ENCODE measurements at regions not wholly inside any gene's neighbourhood (a gene's known extent, or its start where the extent isn't known, plus 50 kb on each side); places are given as distances from the start of the nearest gene placed in this dataset.
"Not testable (repeated sequence)": the region's sequence is repeated elsewhere in the genome, so short reads cannot be mapped to it uniquely, and the experiment has no call there.

GRCh38 chr13:22893777-22894176, 287.0 kb upstream of the SGCG start:
- Histone ChIP-seq H3K4me1 (ENCODE audit: control insufficient read depth in 2 of 2, insufficient read depth in 2 of 2, low read length in 2 of 2) (no peaks in the 10 kb centered on the region), H2AFZ (ENCODE audit: insufficient read depth, low read depth, low read length, poor library complexity, severe bottlenecking) (no peak overlapping the region), H3K4me2 (replicated peaks; ENCODE audit: low read depth, low read length, poor library complexity, severe bottlenecking) (no peak overlapping the region), H4K20me1 (ENCODE audit: control insufficient read depth, insufficient read depth, low read length, poor library complexity, severe bottlenecking) (no peaks in the 10 kb centered on the region), H3K36me3 (replicated peaks in 1 of 2; ENCODE audit: control extremely low read depth in 1 of 2, control insufficient read depth in 1 of 2, extremely low read depth in 1 of 2, insufficient read depth in 2 of 2, low read length in 1 of 2) (no peaks in the 10 kb centered on the region), H3K4me3 (ENCODE audit: control extremely low read depth in 1 of 5, extremely low read depth in 1 of 5, insufficient read depth in 1 of 5, low read depth in 2 of 5, low read length in 4 of 5) (no peak overlapping the region), H3K27ac (ENCODE audit: low read length in 2 of 2) (no peak overlapping the region), H3K9ac (ENCODE audit: low read length) (no peak overlapping the region), H3K27me3 (replicated peaks in 1 of 4; ENCODE audit: control extremely low read depth in 1 of 4, control insufficient read depth in 3 of 4, insufficient read depth in 4 of 4, low read length in 3 of 4) (no peaks in the 10 kb centered on the region), H3K9me3 (ENCODE audit: control extremely low read depth in 1 of 3, control insufficient read depth in 2 of 3, insufficient read depth in 1 of 3, low read length in 2 of 3) (peaks cover 0 to 14% (median 0%) of the 10 kb centered on the region in 3 donors), H3K79me2 (ENCODE audit: control insufficient read depth, insufficient read depth, low read length) (no peaks in the 10 kb centered on the region)
- ChIA-PET CTCF (no interaction called here), POLR2A (no interaction called here)
- Mint-ChIP-seq H3K27me3 (no peaks in the 10 kb centered on the region), H3K4me3 (no peak overlapping the region), H3K4me1 (no peaks in the 10 kb centered on the region), H3K27ac (no peak overlapping the region), H3K9me3 (ENCODE audit: insufficient read depth) (peaks cover 1% of the 10 kb centered on the region)
- no CpG with 5 or more reads among the region's 2 CpGs for WGBS (ENCODE audit: insufficient coverage)
- no peak for DNase-seq
- TF ChIP-seq CTCF (IDR thresholded peaks at IDR 0.05) (no peak), EZH2 (IDR thresholded peaks at IDR 0.05; ENCODE audit: borderline replicate concordance, insufficient read depth, low read depth, low read length, poor library complexity, severe bottlenecking) (no peak)
- intact Hi-C loops (cut with micrococcal nuclease) = no loop called here
- ATAC-seq (ENCODE audit: low read depth) = no peak

GRCh38 chr13:22897571-22898314, 283.0 kb upstream of the SGCG start:
- Histone ChIP-seq H3K79me2 (ENCODE audit: control insufficient read depth, insufficient read depth, low read length) (no peaks in the 10 kb centered on the region), H2AFZ (ENCODE audit: insufficient read depth, low read depth, low read length, poor library complexity, severe bottlenecking) (no peak overlapping the region), H3K9me3 (ENCODE audit: control extremely low read depth in 1 of 3, control insufficient read depth in 2 of 3, insufficient read depth in 1 of 3, low read length in 2 of 3) (peaks cover 0 to 20% (median 0%) of the 10 kb centered on the region in 3 donors), H3K27ac (ENCODE audit: low read length in 2 of 2) (no peak overlapping the region), H3K4me2 (replicated peaks; ENCODE audit: low read depth, low read length, poor library complexity, severe bottlenecking) (no peak overlapping the region), H3K4me3 (ENCODE audit: control extremely low read depth in 1 of 5, extremely low read depth in 1 of 5, insufficient read depth in 1 of 5, low read depth in 2 of 5, low read length in 4 of 5) (no peak overlapping the region), H3K4me1 (ENCODE audit: control insufficient read depth in 2 of 2, insufficient read depth in 2 of 2, low read length in 2 of 2) (no peaks in the 10 kb centered on the region), H3K27me3 (replicated peaks in 1 of 4; ENCODE audit: control extremely low read depth in 1 of 4, control insufficient read depth in 3 of 4, insufficient read depth in 4 of 4, low read length in 3 of 4) (no peaks in the 10 kb centered on the region), H3K36me3 (replicated peaks in 1 of 2; ENCODE audit: control extremely low read depth in 1 of 2, control insufficient read depth in 1 of 2, extremely low read depth in 1 of 2, insufficient read depth in 2 of 2, low read length in 1 of 2) (no peaks in the 10 kb centered on the region), H3K9ac (ENCODE audit: low read length) (no peak overlapping the region), H4K20me1 (ENCODE audit: control insufficient read depth, insufficient read depth, low read length, poor library complexity, severe bottlenecking) (no peaks in the 10 kb centered on the region)
- intact Hi-C loops (cut with micrococcal nuclease) = no loop called here
- Mint-ChIP-seq H3K9me3 (ENCODE audit: insufficient read depth) (no peaks in the 10 kb centered on the region), H3K27me3 (no peaks in the 10 kb centered on the region), H3K4me3 (no peak overlapping the region), H3K27ac (no peak overlapping the region), H3K4me1 (no peaks in the 10 kb centered on the region)
- ATAC-seq (ENCODE audit: low read depth) (no peak), DNase-seq (no peak)
- TF ChIP-seq CTCF (IDR thresholded peaks at IDR 0.05) (no peak), EZH2 (IDR thresholded peaks at IDR 0.05; ENCODE audit: borderline replicate concordance, insufficient read depth, low read depth, low read length, poor library complexity, severe bottlenecking) (no peak)
- ChIA-PET CTCF (no interaction called here), POLR2A (no interaction called here)
- WGBS (ENCODE audit: insufficient coverage) = 93% methylated on average over 38 of the region's 39 CpGs

GRCh38 chr13:22900416-22900951, 280.3 kb upstream of the SGCG start:
- H4K20me1 ChIP-seq (ENCODE audit: control insufficient read depth, insufficient read depth, low read length, poor library complexity, severe bottlenecking); H3K4me3 ChIP-seq (ENCODE audit: control extremely low read depth in 1 of 5, extremely low read depth in 1 of 5, insufficient read depth in 1 of 5, low read depth in 2 of 5, low read length in 4 of 5); H3K4me3 Mint-ChIP-seq; DNase-seq; H3K27me3 Mint-ChIP-seq; H3K4me1 Mint-ChIP-seq; H3K9ac ChIP-seq (ENCODE audit: low read length); H3K4me2 ChIP-seq (replicated peaks; ENCODE audit: low read depth, low read length, poor library complexity, severe bottlenecking); H3K79me2 ChIP-seq (ENCODE audit: control insufficient read depth, insufficient read depth, low read length); CTCF ChIA-PET; H3K27ac Mint-ChIP-seq; H3K27ac ChIP-seq (ENCODE audit: low read length in 2 of 2); H3K4me1 ChIP-seq (ENCODE audit: control insufficient read depth in 2 of 2, insufficient read depth in 2 of 2, low read length in 2 of 2); ATAC-seq (ENCODE audit: low read depth); intact Hi-C loops (cut with micrococcal nuclease); H3K9me3 Mint-ChIP-seq (ENCODE audit: insufficient read depth); H3K27me3 ChIP-seq (replicated peaks in 1 of 4; ENCODE audit: control extremely low read depth in 1 of 4, control insufficient read depth in 3 of 4, insufficient read depth in 4 of 4, low read length in 3 of 4); H2AFZ ChIP-seq (ENCODE audit: insufficient read depth, low read depth, low read length, poor library complexity, severe bottlenecking); H3K36me3 ChIP-seq (replicated peaks in 1 of 2; ENCODE audit: control extremely low read depth in 1 of 2, control insufficient read depth in 1 of 2, extremely low read depth in 1 of 2, insufficient read depth in 2 of 2, low read length in 1 of 2); POLR2A ChIA-PET: not testable (repeated sequence)
- peaks cover 0 to 20% (median 0%) of the 10 kb centered on the region in 3 donors for H3K9me3 ChIP-seq (ENCODE audit: control extremely low read depth in 1 of 3, control insufficient read depth in 2 of 3, insufficient read depth in 1 of 3, low read length in 2 of 3)
- WGBS (ENCODE audit: insufficient coverage) = 94% methylated on average over 23 of the region's 28 CpGs

All from B cell (primary cell).